Colon (tissue), 2 donors: ENCODE measurements at regions not wholly inside any gene's neighbourhood (a gene's known extent, or its start where the extent isn't known, plus 50 kb on each side); places are given as distances from the start of the nearest gene placed in this dataset.
"Not testable (repeated sequence)": the region's sequence is repeated elsewhere in the genome, so short reads cannot be mapped to it uniquely, and the experiment has no call there.

Experiments
- FAIRE-seq: peaks from 2 replicates; lab custom pipeline; 2012; peaks lifted over from hg19 to GRCh38; lab: Jason Lieb, UNC
- donor health status: control.
- donor health status: control.

DNA sequence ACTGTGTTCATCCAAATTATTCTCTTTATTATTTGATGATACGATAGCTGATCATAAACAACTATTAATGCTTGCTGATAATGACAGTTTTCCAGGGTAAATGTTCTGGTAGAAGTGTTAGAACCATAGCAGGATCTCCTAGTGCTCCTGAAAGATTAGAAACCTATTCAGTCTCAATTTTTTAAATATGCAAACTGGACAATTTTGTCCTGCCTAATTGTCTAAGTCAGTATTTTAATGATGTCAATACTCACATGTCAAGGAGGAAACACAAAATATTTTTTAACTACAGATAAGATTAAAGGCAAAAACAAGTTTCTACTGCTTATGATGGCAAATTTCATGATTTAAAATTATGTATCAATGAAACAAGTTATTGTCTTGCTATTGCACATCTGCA lies 233.9 kb downstream of the RFPL4B start:
- no peak for FAIRE-seq

DNA sequence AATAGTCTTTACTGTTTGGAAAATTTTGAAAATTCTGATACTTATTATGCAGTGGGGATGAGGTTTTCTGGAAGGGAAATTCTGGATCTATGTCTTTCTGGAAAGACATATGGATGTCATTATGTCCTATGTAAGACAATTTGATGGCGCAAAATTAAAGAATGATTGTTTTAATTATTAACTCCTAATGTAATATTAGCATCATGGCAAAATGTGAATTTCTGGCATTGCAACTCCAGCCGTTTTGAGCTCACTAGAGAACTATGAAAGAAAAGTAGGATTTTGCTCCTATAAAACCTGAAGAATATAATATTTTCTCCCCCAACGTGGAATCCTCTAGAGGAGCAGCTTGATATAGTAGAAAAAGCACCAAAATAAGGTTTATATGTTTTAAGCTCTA lies 243.2 kb downstream of the RFPL4B start:
- no peak for FAIRE-seq

GRCh38 chr6:112591329-112591728 lies 244.2 kb downstream of the RFPL4B start:
- no peak for FAIRE-seq

DNA sequence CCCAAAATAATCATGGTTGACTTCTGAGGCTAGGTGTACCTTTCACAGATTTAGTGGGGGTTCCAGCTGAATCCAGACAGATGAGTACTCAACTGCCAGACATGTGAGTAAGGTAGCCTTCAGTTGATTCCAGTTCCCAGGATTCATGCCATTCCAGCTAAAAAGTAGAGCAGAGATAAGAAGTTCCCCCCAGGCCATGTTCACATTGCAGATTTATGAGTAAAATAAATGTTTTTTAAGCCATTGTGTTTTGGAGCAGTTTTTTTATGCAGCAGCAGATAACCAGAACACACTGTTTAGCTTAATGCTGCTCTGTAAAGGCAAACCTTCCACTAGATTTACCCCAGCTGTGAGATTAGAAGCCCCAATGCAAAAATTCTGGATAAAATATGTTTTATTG lies 245.0 kb downstream of the RFPL4B start:
- no peak for FAIRE-seq

- FAIRE-seq: no peak
Measured at GRCh38 chr6:112594886-112595594, 247.9 kb downstream of the RFPL4B start.

DNA sequence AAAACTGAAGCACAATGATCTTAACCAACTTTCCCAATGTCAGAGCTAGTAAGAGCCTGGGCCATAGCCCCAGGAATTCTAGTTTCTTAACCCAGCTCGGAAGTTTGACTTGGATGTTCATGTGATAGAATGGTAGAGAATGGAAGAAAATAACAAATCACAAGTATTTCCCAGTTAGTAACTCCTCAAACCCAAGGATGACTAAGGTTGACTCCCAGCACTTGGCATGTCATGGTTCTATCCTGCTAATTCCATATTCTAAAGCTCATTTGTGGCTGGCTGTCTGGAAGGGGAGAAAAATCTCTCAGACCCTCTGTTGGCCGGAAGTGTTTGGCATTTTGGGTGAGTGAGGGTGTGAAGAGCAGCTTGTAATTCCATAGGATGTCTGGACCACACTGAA lies 248.7 kb downstream of the RFPL4B start:
- no peak for FAIRE-seq

GRCh38 chr6:112597176-112597575 lies 250.0 kb downstream of the RFPL4B start:
- no peak for FAIRE-seq

- no peak for FAIRE-seq
Measured at GRCh38 chr6:112600168-112600567, 253.0 kb downstream of the RFPL4B start.

- no peak for FAIRE-seq
Measured at GRCh38 chr6:112603726-112604125, 256.6 kb downstream of the RFPL4B start.

DNA sequence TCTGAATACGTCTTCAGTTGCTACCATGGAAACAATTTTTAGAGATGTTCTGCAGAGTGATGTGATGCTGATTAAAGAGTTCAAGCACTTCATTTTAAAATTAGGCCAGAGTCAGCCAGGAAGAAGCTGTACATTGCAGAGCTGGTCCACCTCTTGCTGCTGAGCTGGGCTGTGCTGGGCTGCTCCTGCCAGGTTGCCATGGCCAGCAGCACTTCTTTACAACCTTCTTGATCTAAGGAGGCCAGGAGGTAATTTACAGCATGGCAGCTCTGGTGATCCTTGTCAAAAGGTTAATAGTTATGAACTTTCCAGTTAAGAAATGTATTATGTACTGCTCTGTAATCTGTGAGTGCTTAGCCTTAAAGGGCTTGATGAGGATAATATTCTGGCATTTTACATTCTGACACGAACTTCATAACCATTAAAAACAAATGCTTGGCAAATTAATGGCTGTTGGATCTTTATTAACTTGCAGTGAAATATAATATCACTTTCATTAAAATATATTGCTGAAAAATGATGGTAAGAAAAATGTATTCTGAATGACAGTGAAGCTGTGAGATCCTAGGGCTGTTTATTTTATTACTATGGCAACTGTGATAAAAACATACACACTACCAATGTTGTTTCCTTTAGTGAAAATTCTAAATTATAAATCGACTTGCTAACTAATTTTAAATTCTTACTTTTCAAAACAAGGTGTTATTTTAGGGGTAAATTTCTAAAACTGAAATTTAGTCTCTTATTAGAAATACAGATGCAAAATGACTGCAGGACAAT lies 259.7 kb downstream of the RFPL4B start:
- FAIRE-seq: no peak

- not testable (repeated sequence) for FAIRE-seq
Measured at GRCh38 chr6:112608925-112609324, 261.8 kb downstream of the RFPL4B start.

DNA sequence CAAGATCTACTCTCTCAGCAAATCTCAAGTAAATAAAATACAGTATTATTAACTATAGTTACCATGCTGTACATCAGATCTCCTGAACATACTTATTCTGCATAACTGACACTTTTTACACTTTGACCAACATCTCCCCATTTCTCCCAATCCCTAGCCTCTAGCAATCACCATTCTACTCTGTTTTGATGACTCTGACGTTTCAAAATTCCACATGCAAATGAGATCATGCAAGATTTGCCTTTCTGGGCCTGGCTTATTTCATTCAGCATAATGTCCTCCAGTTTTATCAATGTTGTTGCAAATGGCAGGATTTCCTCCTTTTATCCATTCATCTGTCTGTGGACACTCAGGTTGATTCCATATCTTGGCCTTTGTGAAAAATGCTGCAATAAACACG lies 266.3 kb downstream of the RFPL4B start:
- FAIRE-seq: no peak

DNA sequence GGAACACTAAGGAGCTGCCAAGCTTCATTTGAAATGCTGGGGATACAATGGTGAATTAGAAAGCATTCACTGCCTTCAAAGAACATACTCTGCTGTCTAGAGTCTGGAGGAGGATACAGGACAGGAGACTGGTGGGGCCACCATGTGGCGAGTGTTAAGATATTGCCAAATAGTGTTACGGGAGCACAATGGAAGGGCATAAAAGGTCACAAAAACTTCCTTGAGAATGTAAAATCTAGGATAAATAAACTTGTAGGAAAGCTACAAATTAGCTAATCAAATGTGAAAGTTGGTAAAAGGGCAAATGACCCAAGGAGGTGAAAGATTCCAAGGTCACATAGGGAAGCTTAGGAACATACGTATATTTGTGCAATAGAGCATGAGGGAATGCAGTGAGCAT lies 271.7 kb downstream of the RFPL4B start:
- FAIRE-seq: no peak

DNA sequence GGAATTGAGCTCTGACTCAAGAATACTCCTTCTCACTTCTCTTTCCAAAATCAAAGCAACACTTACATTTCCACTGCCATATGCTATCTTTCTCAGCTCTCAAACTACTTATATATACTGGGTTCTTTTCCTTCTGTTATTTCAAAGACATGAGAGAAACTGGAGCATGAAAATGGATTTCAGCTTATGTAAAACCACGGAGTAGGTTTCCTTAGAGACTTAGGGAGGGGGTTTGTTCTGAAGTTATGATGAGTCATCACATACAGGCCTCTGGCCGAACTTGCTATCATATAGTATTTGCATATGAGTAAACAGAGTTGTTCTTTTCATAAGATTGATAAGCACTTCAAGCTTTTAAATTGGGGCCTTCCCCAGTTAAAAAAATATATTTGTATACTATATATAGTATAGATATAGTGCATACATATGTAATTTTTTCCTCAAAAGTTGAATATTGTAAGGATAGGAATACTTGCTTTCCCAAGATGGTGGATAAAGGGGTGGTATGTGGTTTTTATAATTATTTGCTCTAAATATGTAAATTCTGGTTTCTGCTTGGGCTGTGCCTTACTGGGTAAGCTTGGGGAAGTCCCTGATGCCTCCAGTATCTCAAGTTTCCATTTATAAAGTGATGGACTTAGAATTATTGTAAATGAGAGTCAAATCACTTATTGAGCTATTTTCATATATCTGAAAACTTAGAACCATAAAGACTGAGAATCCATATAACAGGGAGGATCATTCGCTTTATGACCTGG lies 273.9 kb downstream of the RFPL4B start:
- no peak for FAIRE-seq

DNA sequence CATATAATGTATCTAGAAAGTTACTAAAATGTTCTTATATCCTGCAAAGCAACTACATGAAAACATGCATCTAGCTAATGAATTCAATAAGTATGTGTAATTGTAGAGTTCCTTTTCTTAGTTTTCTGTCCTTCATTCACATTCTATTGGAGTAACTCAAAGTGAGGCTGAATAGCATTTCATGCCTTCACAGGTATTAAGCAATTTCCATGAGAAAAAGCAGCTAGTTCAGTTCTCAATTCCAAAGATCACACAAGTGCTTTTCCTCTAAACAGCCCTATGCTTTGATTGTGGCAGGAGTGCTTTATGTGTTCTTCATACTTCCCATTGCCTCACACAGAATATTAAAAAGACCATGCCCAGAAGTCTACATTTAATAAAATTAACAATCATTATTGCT lies 274.9 kb downstream of the RFPL4B start:
- FAIRE-seq: no peak

GRCh38 chr6:112626468-112627082 lies 279.4 kb downstream of the RFPL4B start:
- no peak for FAIRE-seq

DNA sequence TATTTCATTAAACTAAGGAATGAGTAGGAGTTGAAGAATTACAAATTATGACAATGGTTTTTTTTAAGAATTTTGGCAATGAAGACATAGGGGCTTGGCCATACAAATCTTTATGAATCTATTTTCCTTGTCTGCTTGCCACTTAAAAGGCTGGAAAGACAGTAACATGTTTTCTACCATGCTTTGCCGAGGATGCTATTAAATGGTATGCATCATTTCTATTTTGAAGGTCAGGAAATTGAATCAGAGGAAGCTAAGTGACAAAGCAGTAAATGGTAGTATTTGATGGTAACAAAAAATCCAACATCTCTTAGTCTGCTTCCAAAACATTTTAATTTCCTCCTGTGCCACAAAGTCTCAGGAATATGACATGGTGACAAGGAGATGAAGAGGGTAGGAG lies 287.2 kb downstream of the RFPL4B start:
- FAIRE-seq: no peak

GRCh38 chr6:112636650-112637262 lies 289.6 kb downstream of the RFPL4B start:
- no peak for FAIRE-seq

- FAIRE-seq: no peak
Measured at GRCh38 chr6:112639391-112639831, 292.3 kb downstream of the RFPL4B start.

- no peak for FAIRE-seq
Measured at GRCh38 chr6:112640891-112641290, 293.8 kb downstream of the RFPL4B start.

- FAIRE-seq: no peak
Measured at GRCh38 chr6:112649853-112650252, 302.7 kb downstream of the RFPL4B start.

GRCh38 chr6:112651239-112651638 lies 304.1 kb downstream of the RFPL4B start:
- FAIRE-seq: no peak
